H9 (cell line): ENCODE measurements at regions not wholly inside any gene's neighbourhood (a gene's known extent, or its start where the extent isn't known, plus 50 kb on each side); places are given as distances from the start of the nearest gene placed in this dataset.

Experiments used
- DNase-seq: peaks from one replicate; pipeline ENCODE4 v3.0.0-alpha.2; 2017
- H2AFZ ChIP-seq: one replicate; pipeline ENCODE4 v1.6.1; 2013; ENCODE audit warnings: mild to moderate bottlenecking, low read length, control low read depth, moderate library complexity
- H2AK5ac ChIP-seq: 2 replicates; pipeline ENCODE4 v1.6.1; 2013; ENCODE audit warnings: low read length, control low read depth, mixed read lengths; ENCODE audit not compliant: insufficient read length
- H2BK120ac ChIP-seq: one replicate; pipeline ENCODE4 v1.6.1; 2013; ENCODE audit warnings: low read depth, mild to moderate bottlenecking, low read length, control low read depth, inconsistent platforms; ENCODE audit not compliant: poor library complexity, severe bottlenecking
- H2BK12ac ChIP-seq: 2 replicates; pipeline ENCODE4 v1.6.1; 2013; ENCODE audit warnings: low read length, control low read depth, mixed read lengths, low read depth; ENCODE audit not compliant: insufficient read length
- H2BK15ac ChIP-seq: 2 replicates; pipeline ENCODE4 v1.6.1; 2013; ENCODE audit warnings: low read depth, low read length, control low read depth
- H2BK20ac ChIP-seq: one replicate; pipeline ENCODE4 v1.6.1; 2013; ENCODE audit warnings: low read depth, mild to moderate bottlenecking, low read length, control low read depth, inconsistent platforms; ENCODE audit not compliant: poor library complexity, severe bottlenecking
- H2BK5ac ChIP-seq: 2 replicates; pipeline ENCODE4 v1.6.1; 2013; ENCODE audit warnings: low read length, control low read depth, mixed read lengths; ENCODE audit not compliant: insufficient read length
- H3K14ac ChIP-seq: 2 replicates; pipeline ENCODE4 v1.6.1; 2013; ENCODE audit warnings: low read length, control low read depth; ENCODE audit not compliant: insufficient read depth
- H3K18ac ChIP-seq: 2 replicates; pipeline ENCODE4 v1.6.1; 2013; ENCODE audit warnings: low read depth, mild to moderate bottlenecking, mixed read lengths, low read length, control low read depth; ENCODE audit not compliant: insufficient read length
- H3K23ac ChIP-seq: 2 replicates; pipeline ENCODE4 v1.6.1; 2013; ENCODE audit warnings: low read length, control low read depth, mixed read lengths, low read depth; ENCODE audit not compliant: insufficient read length
- H3K23me2 ChIP-seq: 2 replicates; pipeline ENCODE4 v1.6.1; 2013; ENCODE audit warnings: low read depth, mild to moderate bottlenecking, mixed read lengths, low read length, control low read depth; ENCODE audit not compliant: insufficient read length, poor library complexity, severe bottlenecking
- H3K27ac ChIP-seq: 2 replicates; pipeline ENCODE4 v1.5.1; 2013; ENCODE audit warnings: low read length, control low read depth, mixed read lengths, low read depth; ENCODE audit not compliant: insufficient read length
- H3K27me3 ChIP-seq: 2 replicates; pipeline ENCODE4 v1.6.1; 2013; ENCODE audit warnings: low read length, control low read depth, inconsistent platforms; ENCODE audit not compliant: insufficient read depth
- H3K4ac ChIP-seq: 2 replicates; pipeline ENCODE4 v1.6.1; 2013; ENCODE audit warnings: low read depth, mild to moderate bottlenecking, control low read depth, inconsistent platforms, low read length, moderate library complexity
- H3K4me1 ChIP-seq: 2 replicates; pipeline ENCODE4 v1.6.1; 2013; ENCODE audit warnings: low read length, control low read depth, inconsistent platforms; ENCODE audit not compliant: insufficient read depth
- H3K4me2 ChIP-seq: 2 replicates; pipeline ENCODE4 v1.6.1; 2013; ENCODE audit warnings: low read length, control low read depth, mixed read lengths; ENCODE audit not compliant: insufficient read length, insufficient read depth
- H3K56ac ChIP-seq: 2 replicates; pipeline ENCODE4 v1.6.1; 2013; ENCODE audit warnings: low read depth, mild to moderate bottlenecking, mixed read lengths, low read length, control low read depth; ENCODE audit not compliant: insufficient read length
- H3K79me1 ChIP-seq: 2 replicates; pipeline ENCODE4 v1.6.1; 2013; ENCODE audit warnings: low read depth, mild to moderate bottlenecking, moderate library complexity, low read length, control low read depth, inconsistent platforms; ENCODE audit not compliant: insufficient read depth, poor library complexity, severe bottlenecking
- H3K79me2 ChIP-seq: 2 replicates; pipeline ENCODE4 v1.6.1; 2013; ENCODE audit warnings: low read length, control low read depth, inconsistent platforms; ENCODE audit not compliant: insufficient read depth
- H3K9ac ChIP-seq: 2 replicates; pipeline ENCODE4 v1.6.1; 2013; ENCODE audit warnings: low read length, control low read depth, mixed read lengths; ENCODE audit not compliant: insufficient read length; ENCODE audit errors: extremely low read depth
- H3K9me3 ChIP-seq: one replicate; pipeline ENCODE4 v1.6.1; 2013; ENCODE audit warnings: low read depth, low read length, inconsistent platforms; ENCODE audit not compliant: control insufficient read depth
- H3T11ph ChIP-seq: one replicate; pipeline ENCODE4 v1.6.1; 2013; ENCODE audit warnings: mild to moderate bottlenecking, low read length, control low read depth, inconsistent platforms
- H4K20me1 ChIP-seq: one replicate; pipeline ENCODE4 v1.6.1; 2013; ENCODE audit not compliant: control insufficient read depth, insufficient read length, insufficient read depth
- H4K5ac ChIP-seq: 2 replicates; pipeline ENCODE4 v1.6.1; 2013; ENCODE audit warnings: low read depth, mild to moderate bottlenecking, mixed read lengths, low read length, control low read depth; ENCODE audit not compliant: insufficient read length
- H4K8ac ChIP-seq: replicated peaks from 2 replicates; pipeline ENCODE4 v1.6.1; 2013; ENCODE audit warnings: low read length, control low read depth, mixed read lengths, low read depth; ENCODE audit not compliant: insufficient read length
- H4K91ac ChIP-seq: 2 replicates; pipeline ENCODE4 v1.6.1; 2013; ENCODE audit warnings: low read depth, mild to moderate bottlenecking, moderate library complexity, mixed read lengths, low read length, control low read depth; ENCODE audit not compliant: insufficient read length
- H3K27ac Mint-ChIP-seq, 3 experiments: 2 replicates in 2 of 3; 3 replicates in 1 of 3; pipeline ENCODE4 v1.8.0; 2020 to 2021; ENCODE audit warnings: mixed read lengths in 3 of 3, mild to moderate bottlenecking in 1 of 3, moderate library complexity in 1 of 3
- H3K27me3 Mint-ChIP-seq: 2 replicates; pipeline ENCODE4 v1.8.0; 2021; ENCODE audit warnings: low read depth, mild to moderate bottlenecking, moderate library complexity, mixed read lengths
- H3K36me3 Mint-ChIP-seq, 3 experiments: 2 replicates in 2 of 3; 3 replicates in 1 of 3; pipeline ENCODE4 v1.8.0; 2020 to 2021; ENCODE audit warnings: low read depth in 3 of 3, mixed read lengths in 3 of 3; ENCODE audit not compliant: insufficient read depth in 1 of 3
- H3K4me1 Mint-ChIP-seq, 2 experiments: 2 replicates each; pipeline ENCODE4 v1.8.0; 2020; ENCODE audit warnings: mixed read lengths in 2 of 2
- H3K4me3 Mint-ChIP-seq, 2 experiments: 2 replicates in 1 of 2; 3 replicates in 1 of 2; pipeline ENCODE4 v1.8.0; 2020 to 2021; ENCODE audit warnings: mild to moderate bottlenecking in 2 of 2, mixed read lengths in 2 of 2, moderate library complexity in 1 of 2
- H3K9me3 Mint-ChIP-seq, 2 experiments: 2 replicates in 1 of 2; 3 replicates in 1 of 2; pipeline ENCODE4 v1.8.0; 2020; ENCODE audit warnings: mild to moderate bottlenecking in 2 of 2, mixed read lengths in 2 of 2, moderate library complexity in 1 of 2
- WGBS: extraction: QIAGEN DNeasy Blood & Tissue Kit; methylation state at CpG from one replicate; pipeline ENCODE4 v1.1.7; 2013; ENCODE audit warnings: missing lambda C conversion rate, low lambda C conversion rate, mixed read lengths; ENCODE audit not compliant: insufficient read length; ENCODE audit errors: extremely low coverage; 5-methylcytosine and 5-hydroxymethylcytosine counted together
- TF ChIP-seq, protein P1 (sequence below): fragments of 200-600 bp; sonication (generic); conservative IDR thresholded peaks from 3 replicates; pipeline ENCODE4 v1.8.0; 2021; ENCODE audit warnings: antibody characterized with exemption, mild to moderate bottlenecking

DNA sequence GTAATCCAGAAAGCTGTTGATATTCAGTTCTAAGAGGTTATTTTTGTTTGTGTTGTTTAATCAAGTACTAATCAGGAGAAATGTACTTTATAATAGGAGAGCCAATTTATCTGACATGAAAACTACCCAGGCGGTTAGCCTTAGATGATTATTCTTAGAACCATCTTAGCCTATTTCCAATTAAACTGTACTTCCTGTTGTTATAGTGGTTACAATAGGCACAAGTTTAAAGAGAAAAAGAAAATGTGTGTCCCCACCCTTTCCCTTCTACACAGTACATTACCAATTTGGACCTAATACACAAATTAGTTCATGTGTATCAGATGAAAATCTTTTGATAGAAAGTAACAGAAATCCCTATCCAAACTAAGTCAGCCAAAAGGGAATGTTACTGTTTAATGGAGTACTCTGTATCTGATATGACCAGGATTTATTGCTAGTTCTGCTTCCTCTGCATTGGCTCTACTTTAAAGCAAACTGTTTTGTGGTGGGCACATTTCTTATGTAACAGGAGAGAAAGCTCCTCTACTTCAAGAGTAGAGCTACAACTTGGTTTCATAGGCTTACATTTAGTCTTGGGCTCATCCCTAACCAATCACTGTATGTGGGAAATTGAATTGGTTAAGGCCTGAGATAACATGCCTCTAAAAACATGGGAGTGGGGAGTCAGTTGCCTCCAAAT is 217.9 kb downstream of the UBE2E3 start:
- H3K4me3 Mint-ChIP-seq = no peak overlapping the region
- no peak overlapping the region for H3K18ac ChIP-seq
- no peak overlapping the region for H3K27ac Mint-ChIP-seq
- H4K5ac ChIP-seq = no peak overlapping the region
- DNase-seq = no peak
- H3K9ac ChIP-seq = no peak overlapping the region
- H3K56ac ChIP-seq = no peak overlapping the region
- H3K9me3 ChIP-seq = no peaks in the 10 kb centered on the region
- no peak overlapping the region for H2AFZ ChIP-seq
- H3K23me2 ChIP-seq = no peaks in the 10 kb centered on the region
- no peaks in the 10 kb centered on the region for H3K36me3 Mint-ChIP-seq
- no peak overlapping the region for H3T11ph ChIP-seq
- no CpG with 5 or more reads among the region's 1 CpG for WGBS
- H3K79me1 ChIP-seq = no peaks in the 10 kb centered on the region
- no peak overlapping the region for H3K4me2 ChIP-seq
- H3K9me3 Mint-ChIP-seq = no peaks in the 10 kb centered on the region
- H3K4me1 ChIP-seq = no peaks in the 10 kb centered on the region
- no peak overlapping the region for H2AK5ac ChIP-seq
- no peak overlapping the region for H3K23ac ChIP-seq
- H3K27ac ChIP-seq = no peak overlapping the region
- H3K4ac ChIP-seq = no peak overlapping the region
- H3K27me3 Mint-ChIP-seq = no peaks in the 10 kb centered on the region
- no peaks in the 10 kb centered on the region for H3K79me2 ChIP-seq
- no peak overlapping the region for H2BK12ac ChIP-seq
- H4K91ac ChIP-seq = no peak overlapping the region
- H4K20me1 ChIP-seq = no peaks in the 10 kb centered on the region
- H2BK20ac ChIP-seq = no peak overlapping the region
- H3K27me3 ChIP-seq = no peaks in the 10 kb centered on the region
- H4K8ac ChIP-seq = no peak overlapping the region
- TF ChIP-seq, protein P1, sequence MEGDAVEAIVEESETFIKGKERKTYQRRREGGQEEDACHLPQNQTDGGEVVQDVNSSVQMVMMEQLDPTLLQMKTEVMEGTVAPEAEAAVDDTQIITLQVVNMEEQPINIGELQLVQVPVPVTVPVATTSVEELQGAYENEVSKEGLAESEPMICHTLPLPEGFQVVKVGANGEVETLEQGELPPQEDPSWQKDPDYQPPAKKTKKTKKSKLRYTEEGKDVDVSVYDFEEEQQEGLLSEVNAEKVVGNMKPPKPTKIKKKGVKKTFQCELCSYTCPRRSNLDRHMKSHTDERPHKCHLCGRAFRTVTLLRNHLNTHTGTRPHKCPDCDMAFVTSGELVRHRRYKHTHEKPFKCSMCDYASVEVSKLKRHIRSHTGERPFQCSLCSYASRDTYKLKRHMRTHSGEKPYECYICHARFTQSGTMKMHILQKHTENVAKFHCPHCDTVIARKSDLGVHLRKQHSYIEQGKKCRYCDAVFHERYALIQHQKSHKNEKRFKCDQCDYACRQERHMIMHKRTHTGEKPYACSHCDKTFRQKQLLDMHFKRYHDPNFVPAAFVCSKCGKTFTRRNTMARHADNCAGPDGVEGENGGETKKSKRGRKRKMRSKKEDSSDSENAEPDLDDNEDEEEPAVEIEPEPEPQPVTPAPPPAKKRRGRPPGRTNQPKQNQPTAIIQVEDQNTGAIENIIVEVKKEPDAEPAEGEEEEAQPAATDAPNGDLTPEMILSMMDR = no peak
- H2BK120ac ChIP-seq = no peak overlapping the region
- H3K4me1 Mint-ChIP-seq = no peaks in the 10 kb centered on the region
- no peak overlapping the region for H2BK5ac ChIP-seq
- H3K14ac ChIP-seq = no peak overlapping the region
- no peak overlapping the region for H2BK15ac ChIP-seq
